ENCODE measurements at regions not wholly inside any gene's neighbourhood (a gene's known extent, or its start where the extent isn't known, plus 50 kb on each side); places are given as distances from the start of the nearest gene placed in this dataset.

DNA sequence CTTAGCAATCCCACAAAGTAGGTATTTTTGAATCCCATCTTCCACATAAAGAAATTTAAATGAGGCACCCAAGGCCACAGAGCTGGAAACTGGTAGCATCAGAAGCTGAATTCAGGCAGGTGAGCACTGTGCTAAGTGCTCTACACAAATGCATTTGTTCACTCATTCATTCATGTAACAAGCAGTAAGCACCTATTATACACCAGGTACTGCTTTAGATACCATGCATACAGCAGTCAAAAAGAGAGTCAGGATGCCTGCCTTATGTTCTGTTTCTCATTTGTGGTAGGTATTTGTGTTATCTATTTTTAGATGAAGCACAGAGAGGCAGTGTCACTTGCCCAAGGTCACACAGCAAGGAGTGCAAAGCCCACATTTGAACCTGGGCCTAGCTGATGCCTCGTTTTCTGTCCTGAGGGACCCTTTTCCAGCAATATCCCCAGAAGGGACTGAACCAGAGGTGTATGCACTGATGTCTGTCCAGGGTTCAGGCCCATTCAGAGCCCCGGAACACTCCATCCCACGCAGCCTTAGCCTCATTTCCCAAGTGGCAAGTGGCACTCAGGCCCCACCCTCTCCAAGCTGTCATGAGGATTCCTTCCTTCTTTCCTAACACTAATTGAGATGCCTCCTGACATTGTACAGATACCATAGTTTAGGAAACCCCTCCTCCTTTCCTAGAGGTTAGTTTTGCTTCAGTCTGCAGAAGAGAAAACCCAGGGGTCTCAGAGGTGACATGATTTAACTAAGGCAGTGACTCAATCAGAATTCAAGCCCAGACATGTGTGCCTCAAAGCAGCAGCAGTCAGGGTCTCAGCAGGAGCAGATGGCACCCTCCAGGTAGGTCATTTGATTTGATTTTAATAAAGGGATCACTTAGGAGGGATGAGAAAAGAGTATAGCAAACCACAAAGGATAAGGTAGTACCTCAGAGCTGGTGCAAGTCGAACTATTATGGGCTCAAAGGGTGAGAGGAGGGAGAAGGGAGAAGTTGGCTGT, 61.2 kb upstream of the SIRPA start:
- Histone ChIP-seq H4K20me1 (ENCODE audit: low read length) (no peaks in the 10 kb centered on the region), H3K9me3 (ENCODE audit: low read length) (peaks cover 5% of the 10 kb centered on the region), H3K27ac (ENCODE audit: low read length) (no peak overlapping the region), H3K36me3 (ENCODE audit: low read depth, low read length) (no peaks in the 10 kb centered on the region; the same call in 1 of the 2 replicates), H3K9ac (ENCODE audit: low read length) (no peak overlapping the region), H3K9me2 (replicated peaks; ENCODE audit: low read length) (no peaks in the 10 kb centered on the region), H2AFZ (ENCODE audit: low read length) (no peak overlapping the region), H3K27me3 (ENCODE audit: low read length) (no peaks in the 10 kb centered on the region), H3K4me3 (ENCODE audit: low read length) (no peak overlapping the region), H3K4me1 (ENCODE audit: insufficient read depth, low read length) (peaks cover 16% of the 10 kb centered on the region), H3K4me2 (ENCODE audit: low read length) (no peak overlapping the region), H3K79me2 (ENCODE audit: low read length) (no peaks in the 10 kb centered on the region), H3F3A (ENCODE audit: low read length, unreplicated experiment) (no peaks in the 10 kb centered on the region)
- TF ChIP-seq EZH2phosphoT487 (IDR thresholded peaks at IDR 0.05; ENCODE audit: borderline replicate concordance, low read length): no peak
- no peak for TF ChIP-seq EZH2 (IDR thresholded peaks at IDR 0.05; ENCODE audit: low read length, unreplicated experiment)
- TF ChIP-seq, protein P1, sequence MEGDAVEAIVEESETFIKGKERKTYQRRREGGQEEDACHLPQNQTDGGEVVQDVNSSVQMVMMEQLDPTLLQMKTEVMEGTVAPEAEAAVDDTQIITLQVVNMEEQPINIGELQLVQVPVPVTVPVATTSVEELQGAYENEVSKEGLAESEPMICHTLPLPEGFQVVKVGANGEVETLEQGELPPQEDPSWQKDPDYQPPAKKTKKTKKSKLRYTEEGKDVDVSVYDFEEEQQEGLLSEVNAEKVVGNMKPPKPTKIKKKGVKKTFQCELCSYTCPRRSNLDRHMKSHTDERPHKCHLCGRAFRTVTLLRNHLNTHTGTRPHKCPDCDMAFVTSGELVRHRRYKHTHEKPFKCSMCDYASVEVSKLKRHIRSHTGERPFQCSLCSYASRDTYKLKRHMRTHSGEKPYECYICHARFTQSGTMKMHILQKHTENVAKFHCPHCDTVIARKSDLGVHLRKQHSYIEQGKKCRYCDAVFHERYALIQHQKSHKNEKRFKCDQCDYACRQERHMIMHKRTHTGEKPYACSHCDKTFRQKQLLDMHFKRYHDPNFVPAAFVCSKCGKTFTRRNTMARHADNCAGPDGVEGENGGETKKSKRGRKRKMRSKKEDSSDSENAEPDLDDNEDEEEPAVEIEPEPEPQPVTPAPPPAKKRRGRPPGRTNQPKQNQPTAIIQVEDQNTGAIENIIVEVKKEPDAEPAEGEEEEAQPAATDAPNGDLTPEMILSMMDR (conservative IDR thresholded peaks at IDR 0.05; ENCODE audit: low read depth, low read length): no peak
- no peak for ATAC-seq
- intact Hi-C loops (cut with micrococcal nuclease): no loop called here
- ChIA-PET POLR2A (ENCODE audit: unreplicated experiment) (no interaction called here), CTCF (no interaction called here)
- no peak for DNase-seq
- no TSS peak for BruUV-seq (replicated peaks)

DNA sequence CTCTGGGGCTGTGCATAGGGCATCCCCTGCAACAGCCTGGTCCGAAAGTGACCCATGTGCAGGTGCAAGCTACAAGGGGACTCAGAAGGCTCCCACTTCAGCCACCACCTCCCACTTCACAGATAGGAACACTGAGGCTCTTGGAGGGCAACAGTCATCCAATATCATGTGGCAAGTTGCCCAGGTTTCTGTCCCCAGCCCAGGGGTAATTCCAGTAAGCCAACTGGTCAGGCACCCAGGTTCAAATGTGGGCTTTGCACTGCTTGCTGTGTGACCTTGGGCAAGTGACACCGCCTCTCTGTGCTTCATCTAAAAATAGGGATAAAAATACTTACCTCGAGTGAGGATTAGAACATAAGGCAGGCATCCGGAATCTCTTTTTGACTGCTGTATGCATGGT, 62.0 kb upstream of the SIRPA start:
- Histone ChIP-seq H2AFZ (ENCODE audit: low read length) (no peak overlapping the region), H3K27me3 (ENCODE audit: low read length) (no peaks in the 10 kb centered on the region), H3K4me3 (ENCODE audit: low read length) (no peak overlapping the region), H3K9me3 (ENCODE audit: low read length) (no peaks in the 10 kb centered on the region), H3F3A (ENCODE audit: low read length, unreplicated experiment) (no peaks in the 10 kb centered on the region), H4K20me1 (ENCODE audit: low read length) (no peaks in the 10 kb centered on the region), H3K79me2 (ENCODE audit: low read length) (no peaks in the 10 kb centered on the region), H3K9ac (ENCODE audit: low read length) (no peak overlapping the region), H3K36me3 (ENCODE audit: low read depth, low read length) (no peaks in the 10 kb centered on the region), H3K4me1 (ENCODE audit: insufficient read depth, low read length) (peaks cover 24% of the 10 kb centered on the region), H3K27ac (ENCODE audit: low read length) (no peak overlapping the region), H3K4me2 (ENCODE audit: low read length) (no peak overlapping the region), H3K9me2 (replicated peaks; ENCODE audit: low read length) (no peaks in the 10 kb centered on the region)
- no peak for ATAC-seq
- ChIA-PET CTCF (interaction anchor here (0.6 kb wide), 1 partner anchor 31 kb away, joined by 7 read pairs; no protein-coding TSS in a partner anchor), POLR2A (ENCODE audit: unreplicated experiment) (no interaction called here)
- no peak for DNase-seq
- intact Hi-C loops (cut with micrococcal nuclease): no loop called here
- BruUV-seq (replicated peaks): no TSS peak
- no peak for TF ChIP-seq EZH2 (IDR thresholded peaks at IDR 0.05; ENCODE audit: low read length, unreplicated experiment)
- TF ChIP-seq, protein P1 (conservative IDR thresholded peaks at IDR 0.05; ENCODE audit: low read depth, low read length): no peak
- no peak for TF ChIP-seq EZH2phosphoT487 (IDR thresholded peaks at IDR 0.05; ENCODE audit: borderline replicate concordance, low read length)

DNA sequence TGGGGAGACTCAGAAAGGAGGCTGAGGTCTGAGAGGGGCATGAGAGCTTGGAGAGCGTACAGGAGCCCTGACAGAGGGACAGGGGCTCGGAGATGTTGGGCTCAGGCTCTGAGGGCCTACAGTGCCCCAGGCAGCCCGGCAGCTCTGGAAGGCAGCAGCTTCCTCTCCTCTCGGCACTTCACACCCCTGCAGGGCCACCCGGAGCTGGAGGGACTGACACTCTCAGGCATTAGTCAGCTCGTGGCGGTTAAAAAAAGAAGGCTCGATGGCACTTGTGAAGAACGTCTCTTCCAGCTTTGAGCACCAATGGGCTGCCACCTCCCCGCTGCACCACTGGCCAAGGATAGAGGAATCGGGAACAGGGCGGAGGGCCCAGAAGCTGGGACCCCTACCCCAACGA, 62.6 kb upstream of the SIRPA start:
- Histone ChIP-seq H3K27ac (ENCODE audit: low read length) (no peak overlapping the region), H3K4me3 (ENCODE audit: low read length) (no peak overlapping the region), H3K4me1 (ENCODE audit: insufficient read depth, low read length) (peaks cover 30% of the 10 kb centered on the region), H3K36me3 (ENCODE audit: low read depth, low read length) (no peaks in the 10 kb centered on the region), H3K27me3 (ENCODE audit: low read length) (no peaks in the 10 kb centered on the region), H3F3A (ENCODE audit: low read length, unreplicated experiment) (no peaks in the 10 kb centered on the region), H2AFZ (ENCODE audit: low read length) (no peak overlapping the region), H3K9me2 (replicated peaks; ENCODE audit: low read length) (no peaks in the 10 kb centered on the region), H3K9ac (ENCODE audit: low read length) (no peak overlapping the region), H3K9me3 (ENCODE audit: low read length) (no peaks in the 10 kb centered on the region), H3K79me2 (ENCODE audit: low read length) (no peaks in the 10 kb centered on the region), H3K4me2 (ENCODE audit: low read length) (no peak overlapping the region), H4K20me1 (ENCODE audit: low read length) (no peaks in the 10 kb centered on the region)
- POLR2A ChIA-PET (ENCODE audit: unreplicated experiment): interaction anchor here (0.7 kb wide), 1 partner anchor 20 kb away, joined by 3 read pairs; no protein-coding TSS in a partner anchor
- no peak for TF ChIP-seq EZH2 (IDR thresholded peaks at IDR 0.05; ENCODE audit: low read length, unreplicated experiment)
- TF ChIP-seq, protein P1 (conservative IDR thresholded peaks at IDR 0.05; ENCODE audit: low read depth, low read length): no peak
- TF ChIP-seq EZH2phosphoT487 (IDR thresholded peaks at IDR 0.05; ENCODE audit: borderline replicate concordance, low read length): no peak
- intact Hi-C loops (cut with micrococcal nuclease): no loop called here
- BruUV-seq (replicated peaks): no TSS peak
- DNase-seq (no peak), ATAC-seq (no peak)
- CTCF ChIA-PET: interaction anchor here (0.6 kb wide), 1 partner anchor 30 kb away, joined by 7 read pairs; no protein-coding TSS in a partner anchor

Data from PC-3 (cell line).